Prostate gland (tissue), 2 donors: ENCODE measurements at regions not wholly inside any gene's neighbourhood (a gene's known extent, or its start where the extent isn't known, plus 50 kb on each side); places are given as distances from the start of the nearest gene placed in this dataset.

Experiments used
- POLR2A ChIP-seq: fragments of 450-650 bp; IDR thresholded peaks from one replicate; pipeline ENCODE4 v1.6.1; 2016; ENCODE audit warnings: antibody characterized with exemption, mild to moderate bottlenecking
- TF ChIP-seq, protein P1 (sequence below), 4 experiments: fragments of 200-600 bp in 2 of 4; fragments of 450-650 bp in 2 of 4; sonication (generic) in 2 of 4; IDR thresholded peaks; 1 replicate in 3 of 4; 2 replicates in 1 of 4; pipeline ENCODE4 v1.5.1; 2016 to 2019; ENCODE audit warnings: antibody characterized with exemption in 4 of 4, mild to moderate bottlenecking in 2 of 4, moderate library complexity in 2 of 4

DNA sequence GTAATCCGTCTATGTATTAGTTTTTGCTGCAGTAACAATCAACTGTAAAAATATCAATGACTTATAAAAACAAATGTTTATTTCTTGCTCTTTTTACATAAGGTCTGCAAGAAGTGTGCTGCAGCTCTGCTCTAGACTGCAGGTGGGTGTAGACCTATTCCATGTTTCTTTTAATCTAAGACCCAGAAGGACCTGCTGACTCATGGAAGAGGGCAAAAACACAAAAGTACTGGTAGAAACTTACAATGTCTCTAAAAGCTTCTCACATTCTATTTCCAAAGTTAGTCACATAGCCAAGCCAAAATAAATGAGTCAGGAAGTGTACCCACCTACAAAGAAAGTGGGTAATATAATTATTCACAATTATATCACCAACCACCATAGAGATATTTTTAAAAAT is 435.9 kb upstream of the FAT3 start:
- TF ChIP-seq, protein P1, sequence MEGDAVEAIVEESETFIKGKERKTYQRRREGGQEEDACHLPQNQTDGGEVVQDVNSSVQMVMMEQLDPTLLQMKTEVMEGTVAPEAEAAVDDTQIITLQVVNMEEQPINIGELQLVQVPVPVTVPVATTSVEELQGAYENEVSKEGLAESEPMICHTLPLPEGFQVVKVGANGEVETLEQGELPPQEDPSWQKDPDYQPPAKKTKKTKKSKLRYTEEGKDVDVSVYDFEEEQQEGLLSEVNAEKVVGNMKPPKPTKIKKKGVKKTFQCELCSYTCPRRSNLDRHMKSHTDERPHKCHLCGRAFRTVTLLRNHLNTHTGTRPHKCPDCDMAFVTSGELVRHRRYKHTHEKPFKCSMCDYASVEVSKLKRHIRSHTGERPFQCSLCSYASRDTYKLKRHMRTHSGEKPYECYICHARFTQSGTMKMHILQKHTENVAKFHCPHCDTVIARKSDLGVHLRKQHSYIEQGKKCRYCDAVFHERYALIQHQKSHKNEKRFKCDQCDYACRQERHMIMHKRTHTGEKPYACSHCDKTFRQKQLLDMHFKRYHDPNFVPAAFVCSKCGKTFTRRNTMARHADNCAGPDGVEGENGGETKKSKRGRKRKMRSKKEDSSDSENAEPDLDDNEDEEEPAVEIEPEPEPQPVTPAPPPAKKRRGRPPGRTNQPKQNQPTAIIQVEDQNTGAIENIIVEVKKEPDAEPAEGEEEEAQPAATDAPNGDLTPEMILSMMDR (IDR thresholded peaks at IDR 0.05): no peak
- TF ChIP-seq POLR2A: no peak
